HG03378 (cell line): ENCODE measurements at regions not wholly inside any gene's neighbourhood (a gene's known extent, or its start where the extent isn't known, plus 50 kb on each side); places are given as distances from the start of the nearest gene placed in this dataset.
"Not testable (repeated sequence)": the region's sequence is repeated elsewhere in the genome, so short reads cannot be mapped to it uniquely, and the experiment has no call there.

Experiments
- ATAC-seq: cut with Tn5 transposase; IDR thresholded peaks from one replicate; pipeline ENCODE4 v1.9.1; 2021; ENCODE audit warnings: mild to moderate bottlenecking, moderate library complexity; ENCODE audit not compliant: unreplicated experiment

DNA sequence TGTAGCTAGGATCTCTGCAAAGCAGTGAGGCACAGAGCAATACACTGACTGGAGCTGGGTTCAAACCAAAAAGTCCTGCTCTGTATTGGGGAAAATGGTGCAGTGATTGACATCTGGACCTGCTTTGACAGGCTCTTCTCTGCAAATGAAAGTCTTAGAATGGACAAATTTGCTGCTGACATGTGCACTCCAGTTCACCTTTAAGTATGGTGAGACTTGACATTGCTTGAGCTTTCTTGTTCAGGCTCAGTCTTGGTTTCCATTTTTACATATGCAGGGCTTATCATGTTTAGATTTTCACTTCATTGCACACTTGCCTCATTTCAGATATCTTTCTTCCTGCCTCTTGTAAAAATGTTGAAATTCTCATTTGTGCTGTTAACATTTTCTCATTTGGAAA lies 1655.0 kb downstream of the MRPL39 start:
- ATAC-seq: no peak

DNA sequence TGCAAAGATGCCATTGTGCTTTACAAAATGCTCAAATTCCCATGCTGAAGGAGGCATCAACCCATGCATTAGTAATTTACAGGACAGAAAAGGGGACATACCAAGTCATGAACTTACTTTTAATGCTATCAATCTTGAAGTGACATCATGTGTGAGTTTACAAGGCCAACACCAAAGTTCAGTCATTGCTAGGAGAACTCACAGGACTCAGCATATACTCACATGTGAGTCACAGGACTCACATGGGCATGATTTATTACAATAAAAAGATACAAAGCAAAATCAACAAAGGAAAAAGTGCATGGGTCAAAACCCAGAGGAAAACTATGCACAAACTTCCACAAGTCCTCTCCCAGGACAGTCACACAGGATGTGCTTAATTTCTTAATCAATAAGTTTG lies 1656.0 kb downstream of the MRPL39 start:
- ATAC-seq: no peak

DNA sequence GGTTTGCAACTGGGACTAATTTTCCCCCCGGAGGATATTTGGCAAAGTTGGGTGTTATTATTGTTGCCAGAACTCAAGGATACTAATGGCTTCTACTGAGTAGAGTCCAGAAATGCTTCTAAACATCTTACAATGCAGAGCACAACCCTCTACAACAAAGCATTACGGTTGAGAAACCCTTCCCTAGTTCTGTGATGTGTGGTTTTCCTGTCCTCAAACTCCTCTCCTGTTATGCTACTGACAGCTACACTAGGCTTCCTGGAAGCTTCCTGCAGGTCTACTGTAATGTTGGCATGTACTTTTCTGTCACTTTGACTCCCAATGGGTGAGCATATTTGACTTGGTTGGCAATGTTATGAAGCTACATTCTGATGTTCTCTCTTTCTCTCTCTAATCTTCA lies 1656.9 kb downstream of the MRPL39 start:
- no peak for ATAC-seq

DNA sequence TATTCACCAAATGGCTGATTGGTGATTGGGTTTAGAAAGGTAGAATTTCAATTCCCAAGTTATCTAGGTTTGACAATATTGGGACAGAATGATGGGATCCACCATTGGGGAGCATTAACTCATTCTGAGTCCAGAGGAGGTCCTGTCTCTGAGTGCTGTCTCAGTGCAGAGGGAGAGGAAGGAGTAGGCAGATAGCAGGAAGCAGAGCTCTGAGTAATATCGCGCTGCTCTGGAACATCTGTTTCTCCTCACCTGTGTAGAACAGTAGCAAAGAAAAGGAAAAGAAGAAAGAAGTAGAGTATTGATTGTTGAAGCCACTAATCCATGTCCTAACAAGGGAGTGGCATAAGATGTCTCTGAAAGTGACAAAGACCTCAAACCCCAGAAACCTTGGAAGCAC lies 1657.8 kb downstream of the MRPL39 start:
- ATAC-seq: no peak

DNA sequence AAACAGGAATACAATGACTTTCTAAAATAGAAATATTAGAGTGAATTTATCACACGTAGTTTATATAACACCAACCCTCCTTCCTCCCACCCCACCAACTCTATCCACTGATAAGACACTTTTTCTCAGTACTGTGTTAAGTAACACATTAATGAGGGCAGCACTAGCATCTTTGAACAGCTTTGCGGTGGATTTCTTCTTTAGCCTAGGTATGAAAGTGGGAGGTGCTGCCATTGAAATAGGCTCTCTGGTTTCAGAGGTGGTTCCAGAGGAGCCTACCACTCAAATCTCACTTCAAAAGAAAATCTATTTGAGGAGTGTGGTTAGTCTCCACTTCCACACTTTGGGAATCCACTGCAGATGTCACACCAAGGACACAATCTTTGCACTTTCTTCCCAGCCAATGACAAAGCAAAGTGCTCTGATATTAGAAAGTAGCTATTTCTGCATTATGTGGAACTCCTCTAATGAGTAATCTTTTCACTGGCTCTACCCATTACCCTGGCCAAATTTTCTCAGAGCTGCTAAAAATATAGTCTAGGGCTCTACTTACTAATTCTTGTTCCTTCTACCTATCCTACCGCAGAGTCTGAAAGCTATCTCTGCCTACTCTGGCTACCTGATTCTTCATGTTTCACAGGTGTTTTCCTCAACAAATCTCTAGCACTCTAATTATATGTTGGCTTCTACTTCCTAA lies 1667.8 kb downstream of the MRPL39 start:
- no peak for ATAC-seq

DNA sequence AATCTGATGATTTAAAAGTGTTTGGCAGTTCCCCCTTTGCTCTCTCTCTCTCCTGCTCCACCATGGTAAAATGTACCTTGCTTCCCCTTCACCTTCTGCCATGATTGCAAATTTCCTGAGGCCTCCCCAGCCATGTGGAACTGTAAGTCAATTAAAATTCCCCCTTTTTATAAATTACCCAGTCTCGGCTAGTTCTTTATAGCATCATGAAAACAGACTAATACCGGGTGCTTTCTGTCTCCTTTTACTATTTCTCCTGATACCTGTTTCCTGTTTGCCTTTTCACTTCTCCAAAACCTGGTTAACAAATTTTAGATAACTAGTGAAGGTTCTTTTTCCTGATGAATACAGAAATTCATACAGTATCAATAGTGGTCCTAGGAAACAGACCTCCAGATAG lies 1670.3 kb downstream of the MRPL39 start:
- ATAC-seq: no peak

DNA sequence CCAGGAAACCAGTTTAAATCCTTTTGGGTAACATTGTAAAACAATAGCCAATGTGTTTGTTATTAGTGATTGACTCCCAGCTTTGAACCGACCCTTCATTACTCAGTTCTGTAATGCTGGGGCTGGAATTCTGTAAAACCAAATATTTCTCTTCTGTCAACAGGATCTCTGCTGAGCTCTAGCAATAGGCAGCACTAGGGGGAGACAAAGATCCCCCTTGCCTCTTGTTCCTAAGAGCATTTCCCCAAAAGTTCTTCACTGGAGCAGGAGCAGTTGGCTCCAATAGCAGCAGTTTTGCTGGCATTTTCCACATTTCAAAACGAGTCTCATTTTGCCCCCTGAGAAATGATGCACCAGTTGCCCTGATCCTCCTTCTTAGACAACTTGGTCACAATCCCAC lies 1671.1 kb downstream of the MRPL39 start:
- no peak for ATAC-seq

DNA sequence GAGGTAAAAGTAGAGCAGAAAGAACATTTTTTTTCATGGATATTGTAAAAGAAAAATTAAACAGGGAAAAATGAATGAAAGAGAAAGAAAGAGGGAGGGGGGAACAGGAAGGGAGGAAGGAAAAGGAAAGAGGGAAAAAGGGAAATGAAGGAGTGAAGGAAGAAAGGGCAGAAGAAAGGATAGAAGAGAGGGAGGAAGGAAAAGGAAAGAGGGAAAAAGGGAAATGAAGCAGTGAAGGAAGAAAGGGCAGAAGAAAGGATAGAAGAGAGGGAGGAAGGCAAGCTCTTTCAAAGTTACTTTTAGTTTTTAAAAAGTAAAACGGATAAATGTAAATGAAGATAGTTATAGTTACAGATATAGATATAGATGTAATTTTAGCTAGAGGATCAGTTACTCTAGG lies 1676.7 kb downstream of the MRPL39 start:
- no peak for ATAC-seq

DNA sequence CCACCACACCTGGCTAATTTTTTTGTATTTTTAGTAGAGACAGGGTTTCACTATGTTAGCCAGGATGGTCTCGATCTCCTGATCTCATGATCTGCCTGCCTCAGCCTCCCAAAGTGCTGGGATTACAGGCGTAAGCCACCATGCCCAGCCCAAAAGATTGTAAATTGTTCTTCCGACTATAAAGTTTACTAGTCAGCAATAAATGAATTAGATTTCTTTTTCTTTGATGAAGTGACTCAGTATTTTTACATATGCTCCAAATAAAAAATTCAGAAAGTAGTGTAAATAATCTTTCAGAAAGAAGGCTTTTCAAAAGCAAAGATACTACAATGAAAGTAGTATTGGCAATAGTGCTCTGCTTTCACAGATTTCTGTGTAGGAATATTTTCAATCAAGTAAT lies 1680.9 kb downstream of the MRPL39 start:
- ATAC-seq: not testable (repeated sequence)

DNA sequence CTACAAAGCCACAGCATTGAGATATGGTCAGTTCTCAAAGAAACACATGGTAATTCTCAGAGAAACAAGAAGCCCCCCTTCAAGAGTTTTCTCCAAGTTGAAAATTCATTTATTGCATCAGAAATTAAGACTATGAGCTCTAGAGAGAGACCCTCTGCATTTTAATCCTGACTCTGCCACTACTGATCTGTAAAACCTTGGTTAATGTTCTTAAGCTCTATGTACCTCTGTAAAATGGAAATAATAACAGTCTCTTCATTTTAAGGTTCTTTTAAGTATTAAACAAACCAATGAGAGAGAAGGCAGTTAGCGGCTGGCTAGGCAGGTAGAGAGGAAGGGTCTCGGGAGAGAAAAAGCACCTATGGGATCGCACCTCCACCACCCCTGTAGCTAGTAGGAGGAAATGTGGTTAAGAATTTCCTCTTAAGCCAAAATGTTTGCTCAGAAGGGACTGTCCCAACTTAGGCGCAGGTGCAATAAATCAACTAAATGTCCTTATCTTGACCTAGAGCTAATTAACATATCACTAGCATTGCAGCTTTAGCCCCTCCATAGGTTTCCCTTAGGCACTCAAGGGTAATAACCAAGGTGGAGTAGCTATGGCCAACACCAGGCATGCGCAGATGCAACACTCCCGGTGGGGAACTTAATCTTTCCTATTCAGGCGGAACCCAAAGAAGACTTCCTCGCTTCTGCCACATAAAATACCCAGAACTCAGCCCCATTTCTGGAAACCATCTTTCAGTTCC lies 1685.4 kb downstream of the MRPL39 start:
- no peak for ATAC-seq

DNA sequence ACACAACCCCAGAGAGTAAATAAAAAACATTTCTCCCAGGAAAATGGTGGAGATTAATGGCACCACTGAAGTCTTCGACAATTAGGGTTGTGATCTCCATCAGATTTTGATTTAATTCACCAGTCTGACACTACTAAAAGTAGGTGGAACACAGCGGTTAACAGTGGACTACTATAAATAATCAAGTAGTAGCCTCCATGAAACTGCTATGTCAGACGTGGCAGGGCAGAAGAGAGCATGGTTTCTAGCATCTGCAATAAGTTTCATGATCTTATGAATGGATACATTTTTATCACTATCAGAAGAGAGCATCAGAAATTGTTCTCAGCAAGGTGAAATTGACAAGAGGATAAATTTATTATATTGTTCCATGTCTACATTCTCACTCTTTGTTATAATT lies 1706.6 kb downstream of the MRPL39 start:
- ATAC-seq: no peak

DNA sequence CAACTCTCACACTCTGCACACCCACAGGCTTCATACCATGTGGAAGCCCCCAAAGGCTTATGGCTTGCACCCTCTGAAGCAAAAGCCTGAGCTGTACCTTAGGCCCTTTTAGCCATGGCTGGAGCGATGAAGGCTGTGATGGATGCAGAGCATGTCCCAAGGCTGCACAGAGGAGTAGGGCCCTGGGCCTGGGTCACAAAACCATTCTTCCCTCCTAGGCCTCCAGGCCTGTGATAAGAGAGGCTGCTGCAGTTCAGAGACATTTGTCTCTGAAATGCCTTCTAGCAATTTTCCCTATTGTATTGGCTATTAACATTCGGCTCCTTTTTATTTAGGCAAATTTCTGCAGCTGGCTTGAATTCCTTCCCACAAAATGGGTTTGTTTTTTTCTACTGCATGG lies 1707.7 kb downstream of the MRPL39 start:
- no peak for ATAC-seq

DNA sequence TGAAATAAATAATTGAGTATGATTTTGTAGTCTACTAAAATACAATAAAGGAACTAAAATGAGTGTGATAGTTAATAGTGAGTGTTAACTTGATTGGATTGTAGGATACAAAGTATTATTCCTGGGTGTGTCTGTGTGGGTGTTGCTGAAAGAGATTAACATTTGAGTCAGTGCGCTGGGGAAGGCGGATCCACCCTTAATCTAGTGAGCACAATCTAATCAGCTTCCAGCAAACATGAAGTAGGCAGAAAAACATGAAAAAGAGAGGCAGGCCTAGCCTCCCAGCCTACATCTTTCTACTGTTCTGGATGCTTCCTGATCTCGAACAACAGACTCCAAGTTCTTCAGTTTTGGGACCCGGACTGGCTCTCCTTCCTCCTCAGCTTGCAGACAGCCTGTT lies 1716.6 kb downstream of the MRPL39 start:
- no peak for ATAC-seq

DNA sequence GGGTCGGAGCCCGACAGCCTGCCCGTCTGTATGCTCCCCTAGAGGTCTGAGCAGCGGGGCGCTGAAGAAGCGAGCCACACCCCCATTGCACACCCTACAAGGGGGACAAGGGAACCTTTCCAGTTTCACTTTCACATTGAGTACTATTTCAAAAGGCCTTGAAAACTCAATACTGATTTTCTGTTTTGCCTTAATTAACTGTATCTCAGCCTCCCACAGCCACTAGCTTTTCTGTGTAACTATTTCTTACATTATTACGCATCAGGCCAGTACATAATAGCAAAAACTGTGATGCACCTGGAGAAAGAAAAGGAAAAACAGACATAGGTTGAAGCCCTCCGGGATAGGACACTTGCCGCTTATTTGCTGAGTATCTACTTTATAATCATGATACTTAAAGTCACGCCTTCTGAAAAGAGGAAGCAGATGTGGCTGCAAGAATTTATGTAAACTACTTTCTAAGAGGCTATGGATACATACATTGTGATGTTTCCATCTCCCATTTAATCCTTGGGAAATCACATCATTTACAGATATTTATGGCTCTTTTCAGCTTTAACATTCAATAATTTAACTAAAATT lies 1719.5 kb downstream of the MRPL39 start:
- peak; percentile 91 for ATAC-seq

DNA sequence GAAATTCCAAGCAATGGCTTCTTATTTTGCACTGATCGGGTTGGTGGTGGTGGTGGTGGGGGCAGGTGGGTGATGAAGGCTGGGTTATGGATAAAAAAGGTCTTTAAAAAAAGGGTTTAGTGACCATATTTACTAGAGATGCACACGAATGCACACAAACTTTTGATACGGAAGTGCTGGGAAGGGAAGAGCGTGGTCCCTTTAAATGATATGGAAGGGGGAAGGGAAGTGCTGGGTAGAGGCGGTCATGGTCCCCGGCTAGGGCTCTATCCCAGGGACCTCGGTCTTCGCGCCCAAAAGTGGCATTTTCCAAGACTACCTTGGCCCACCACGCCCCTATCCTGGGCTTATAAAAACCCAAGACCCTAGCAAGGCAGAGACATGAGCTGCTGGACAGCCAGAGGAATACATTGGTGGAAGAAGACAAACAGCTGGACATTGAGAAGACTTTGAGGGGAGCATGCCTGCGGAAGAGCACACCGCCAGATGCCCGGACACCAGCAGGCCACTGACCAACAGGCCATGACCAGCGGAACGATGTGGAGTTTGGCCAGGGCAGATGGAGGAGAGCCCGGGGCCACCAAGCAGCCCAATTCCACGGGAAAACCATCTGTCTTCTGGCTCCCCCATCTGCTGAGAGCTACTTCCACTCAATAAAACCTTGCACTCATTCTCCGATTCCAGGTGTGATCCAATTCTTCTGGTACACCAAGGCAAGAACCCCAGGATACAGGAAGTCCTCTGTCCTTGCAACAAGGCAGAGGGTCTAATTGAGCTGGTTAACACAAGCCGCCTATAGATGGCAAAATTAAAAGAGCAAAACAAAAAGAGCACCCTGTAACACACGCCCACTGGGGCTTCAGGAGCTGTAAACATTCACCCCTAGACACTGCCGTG lies 1720.2 kb downstream of the MRPL39 start:
- no peak for ATAC-seq

DNA sequence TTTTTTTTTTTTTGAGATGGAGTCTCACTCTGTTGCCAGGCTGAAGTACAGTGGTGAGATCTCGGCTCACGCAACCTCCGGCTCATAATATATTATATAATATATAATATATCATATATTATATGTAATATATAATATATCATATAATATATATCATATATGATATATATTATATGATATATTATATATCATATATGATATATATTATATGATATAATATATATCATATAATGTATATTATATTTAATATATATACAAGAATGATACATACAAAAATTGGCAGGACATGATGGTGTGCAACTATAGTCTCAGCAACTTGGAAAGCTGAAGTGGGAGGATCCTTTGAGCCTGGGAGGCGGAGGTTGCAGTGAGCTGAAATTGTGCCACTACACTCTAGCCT lies 1725.5 kb downstream of the MRPL39 start:
- ATAC-seq: no peak

DNA sequence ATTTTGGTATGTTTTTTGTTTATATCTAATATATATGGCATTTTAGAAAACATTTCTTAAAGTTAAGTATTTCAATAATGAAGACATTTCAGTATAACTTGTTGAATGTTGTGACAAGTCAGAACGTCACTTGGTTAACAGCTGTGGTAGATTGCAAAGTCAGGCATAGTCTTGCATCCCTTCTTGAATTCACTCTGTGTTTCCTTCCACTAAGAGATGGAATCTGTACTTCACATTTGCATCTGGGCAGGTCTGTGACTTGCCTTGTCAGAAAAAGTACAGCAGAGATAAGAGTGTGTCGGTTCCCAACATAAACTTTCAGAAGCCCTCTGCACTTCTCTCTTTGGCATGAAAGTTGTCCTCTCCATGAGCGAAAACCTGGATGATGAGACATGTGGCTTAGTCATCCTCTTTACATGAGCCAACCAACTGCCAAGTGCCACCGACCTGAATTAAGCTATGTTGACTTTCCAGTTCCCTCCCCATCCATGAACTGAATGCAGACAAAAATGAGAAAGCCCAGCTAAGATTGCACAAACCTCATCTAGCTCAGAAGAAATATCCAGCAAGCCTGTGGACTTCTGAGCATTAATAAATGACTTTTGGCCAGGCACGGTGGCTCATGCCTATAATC lies 1730.2 kb downstream of the MRPL39 start:
- ATAC-seq: no peak

DNA sequence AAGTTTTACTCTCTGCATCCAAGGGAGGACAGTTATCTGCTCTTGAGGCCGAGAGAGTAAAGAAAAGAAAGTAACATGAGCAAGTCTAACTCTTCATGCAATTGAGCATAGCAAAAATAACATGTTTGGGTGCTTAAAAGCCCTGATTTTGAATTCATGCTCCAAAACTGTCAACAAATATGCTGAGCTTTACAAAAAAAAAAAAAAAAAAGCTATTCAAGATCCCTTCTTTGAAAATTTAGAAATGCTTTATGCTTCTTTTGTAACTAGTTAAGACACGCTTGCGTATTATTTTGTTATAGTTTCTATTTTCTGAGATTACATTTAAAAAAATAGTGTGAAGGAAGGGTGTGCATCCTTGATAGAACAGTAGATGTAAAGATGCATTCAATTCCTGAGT lies 1733.0 kb downstream of the MRPL39 start:
- ATAC-seq: no peak

DNA sequence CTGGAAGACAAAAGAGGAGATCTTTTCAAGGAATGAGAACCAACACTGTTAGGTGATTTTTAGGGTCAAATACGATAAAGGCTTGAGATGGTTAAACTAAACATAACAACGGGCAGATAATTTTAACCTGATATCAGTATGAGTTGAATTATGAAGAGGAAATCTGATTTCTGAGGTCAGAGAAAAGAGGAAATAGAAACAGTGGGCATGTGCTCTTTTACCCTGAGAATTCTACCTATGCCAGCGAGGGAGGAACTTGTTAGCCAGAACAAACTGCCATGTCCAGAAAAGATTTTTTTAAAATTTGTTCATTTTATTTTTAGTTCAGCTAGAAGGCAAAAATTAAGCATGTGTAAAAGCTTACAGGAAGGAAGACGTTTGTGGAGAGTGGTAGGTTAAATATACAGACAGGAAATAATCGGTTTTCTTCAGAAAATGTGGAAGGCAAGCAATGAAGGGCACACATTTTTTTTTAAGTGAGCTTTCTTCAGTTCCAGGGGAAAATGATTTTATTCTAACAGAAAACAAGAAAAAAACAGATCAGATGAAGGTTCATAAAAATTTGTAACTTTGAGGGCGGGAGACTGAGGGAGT lies 1745.3 kb downstream of the MRPL39 start:
- ATAC-seq: no peak

DNA sequence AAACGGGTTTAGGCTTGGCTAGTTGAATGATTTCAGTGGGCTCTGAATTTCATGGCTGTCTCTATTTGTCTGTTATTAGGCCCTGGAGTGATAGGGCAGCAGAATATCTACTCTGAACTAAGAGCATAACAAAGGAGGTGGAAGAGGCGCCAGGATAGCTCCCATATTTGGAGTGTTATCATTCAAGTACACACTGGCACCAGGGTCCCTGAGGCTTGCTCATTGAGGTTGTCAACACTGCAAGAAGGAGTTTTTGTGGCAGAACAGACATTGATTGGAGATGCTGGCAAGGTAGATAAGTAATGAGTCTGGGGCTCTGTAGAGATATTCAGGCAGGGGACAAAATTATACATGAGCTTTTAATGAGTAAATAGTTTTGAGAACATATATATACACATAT lies 1748.4 kb downstream of the MRPL39 start:
- no peak for ATAC-seq
